ES-I3 (cell line): ENCODE measurements at regions not wholly inside any gene's neighbourhood (a gene's known extent, or its start where the extent isn't known, plus 50 kb on each side); places are given as distances from the start of the nearest gene placed in this dataset.
"Not testable (repeated sequence)": the region's sequence is repeated elsewhere in the genome, so short reads cannot be mapped to it uniquely, and the experiment has no call there.

Source experiments
- H3K36me3 ChIP-seq: 2 replicates; pipeline ENCODE4 v1.6.1; 2013; ENCODE audit warnings: mild to moderate bottlenecking, low read length, control low read depth, moderate library complexity; ENCODE audit not compliant: insufficient read depth
- H3K4me1 ChIP-seq: 2 replicates; pipeline ENCODE4 v1.6.1; 2013; ENCODE audit warnings: mild to moderate bottlenecking, control low read depth, low read length; ENCODE audit not compliant: insufficient read depth
- H3K9ac ChIP-seq: 2 replicates; pipeline ENCODE4 v1.6.1; 2013; ENCODE audit warnings: low read depth, mild to moderate bottlenecking, low read length, moderate library complexity
- H3K9me3 ChIP-seq: 2 replicates; pipeline ENCODE4 v1.6.1; 2013; ENCODE audit warnings: mild to moderate bottlenecking, low read length, moderate library complexity; ENCODE audit not compliant: control insufficient read depth, insufficient read depth

- Histone ChIP-seq H3K9ac (no peak overlapping the region), H3K36me3 (no peaks in the 10 kb centered on the region), H3K9me3 (no peaks in the 10 kb centered on the region), H3K4me1 (peaks cover 4% of the 10 kb centered on the region; the same call in 1 of the 2 replicates)
These were observed 653.1 kb downstream of the XPNPEP1 start for GRCh38 chr10:109270173-109270572.

DNA sequence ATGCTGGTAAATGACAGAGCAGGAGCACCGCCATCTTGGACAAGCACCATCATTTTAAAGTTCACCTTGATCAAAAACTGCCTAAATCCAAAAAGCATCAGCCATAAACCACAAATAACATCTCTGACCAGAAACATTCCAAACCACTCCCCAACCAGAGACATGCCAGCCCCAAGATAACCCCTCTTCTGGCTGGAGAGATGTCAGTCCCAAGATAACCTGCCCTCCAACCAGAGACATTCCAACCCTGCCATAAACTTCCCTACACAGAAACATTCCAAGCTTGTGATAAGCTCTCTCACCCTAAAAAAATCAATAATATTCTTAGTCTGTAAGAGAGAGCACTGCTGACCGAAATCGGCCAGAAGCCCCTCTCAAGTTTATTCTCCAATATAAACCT is 659.3 kb downstream of the XPNPEP1 start:
- Histone ChIP-seq H3K4me1 (no peaks in the 10 kb centered on the region), H3K9me3 (peaks cover 6% of the 10 kb centered on the region), H3K36me3 (no peaks in the 10 kb centered on the region), H3K9ac (no peak overlapping the region)

DNA sequence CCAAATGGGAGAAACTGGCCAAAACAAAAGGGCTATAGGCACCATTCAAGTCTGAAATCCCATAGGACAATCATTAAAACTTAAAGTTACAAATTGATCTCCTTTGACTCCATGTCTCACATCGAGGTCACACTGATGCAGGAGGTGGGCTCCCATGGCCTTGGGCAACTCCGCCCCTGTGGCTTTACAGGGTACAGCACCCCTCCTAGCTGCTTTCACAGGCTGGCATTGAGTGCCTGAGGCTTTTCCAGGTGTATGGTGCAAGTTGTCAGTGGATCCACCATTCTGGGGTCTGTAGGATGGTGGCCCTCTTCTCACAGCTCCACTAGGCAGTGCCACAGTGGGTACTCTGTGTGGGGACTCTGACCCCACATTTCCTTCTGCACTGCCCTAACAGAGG is 662.1 kb downstream of the XPNPEP1 start:
- no peaks in the 10 kb centered on the region for H3K36me3 ChIP-seq
- no peaks in the 10 kb centered on the region for H3K4me1 ChIP-seq
- no peak overlapping the region for H3K9ac ChIP-seq
- H3K9me3 ChIP-seq: peaks cover 6% of the 10 kb centered on the region

- Histone ChIP-seq H3K9me3 (peaks cover 6% of the 10 kb centered on the region), H3K9ac (no peak overlapping the region), H3K4me1 (no peaks in the 10 kb centered on the region), H3K36me3 (no peaks in the 10 kb centered on the region)
These were observed 664.0 kb downstream of the XPNPEP1 start for GRCh38 chr10:109259293-109259692.

GRCh38 chr10:109253306-109253705 is 670.0 kb downstream of the XPNPEP1 start:
- H3K9ac ChIP-seq: no peak overlapping the region
- H3K9me3 ChIP-seq: no peaks in the 10 kb centered on the region
- no peaks in the 10 kb centered on the region for H3K36me3 ChIP-seq
- no peaks in the 10 kb centered on the region for H3K4me1 ChIP-seq

GRCh38 chr10:109250152-109250551 is 673.2 kb downstream of the XPNPEP1 start:
- Histone ChIP-seq H3K36me3 (no peaks in the 10 kb centered on the region), H3K4me1 (no peaks in the 10 kb centered on the region), H3K9me3 (no peaks in the 10 kb centered on the region), H3K9ac (no peak overlapping the region)

GRCh38 chr10:109247814-109248213 is 675.5 kb downstream of the XPNPEP1 start:
- no peaks in the 10 kb centered on the region for H3K4me1 ChIP-seq
- no peak overlapping the region for H3K9ac ChIP-seq
- no peaks in the 10 kb centered on the region for H3K9me3 ChIP-seq
- H3K36me3 ChIP-seq: no peaks in the 10 kb centered on the region

DNA sequence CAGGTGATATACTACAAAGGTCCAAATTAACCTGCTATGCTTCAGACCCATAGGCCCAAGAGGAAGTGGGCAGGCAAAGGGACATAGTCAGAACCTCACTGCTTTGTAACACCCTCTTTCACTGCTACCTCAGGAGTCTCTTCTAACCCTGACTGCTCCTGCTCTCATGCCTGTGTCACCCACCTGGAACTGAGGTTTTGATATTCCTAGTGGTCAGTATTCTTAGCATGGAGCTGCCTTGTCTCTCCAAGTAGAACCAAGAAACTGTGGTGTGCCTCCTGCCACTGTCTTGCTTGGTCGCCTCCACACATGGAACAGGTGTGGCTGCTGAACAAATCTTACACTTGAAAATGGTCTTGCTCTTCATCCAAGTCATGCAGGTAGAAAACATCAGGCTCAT is 677.5 kb downstream of the XPNPEP1 start:
- H3K36me3 ChIP-seq: no peaks in the 10 kb centered on the region
- no peaks in the 10 kb centered on the region for H3K9me3 ChIP-seq

GRCh38 chr10:109239371-109239770 is 683.9 kb downstream of the XPNPEP1 start:
- no peaks in the 10 kb centered on the region for H3K4me1 ChIP-seq
- H3K9me3 ChIP-seq: no peaks in the 10 kb centered on the region
- H3K36me3 ChIP-seq: no peaks in the 10 kb centered on the region
- no peak overlapping the region for H3K9ac ChIP-seq

More for the DNA sequence above, 677.5 kb downstream of the XPNPEP1 start:
- Histone ChIP-seq H3K4me1 (no peaks in the 10 kb centered on the region), H3K9ac (no peak overlapping the region)

DNA sequence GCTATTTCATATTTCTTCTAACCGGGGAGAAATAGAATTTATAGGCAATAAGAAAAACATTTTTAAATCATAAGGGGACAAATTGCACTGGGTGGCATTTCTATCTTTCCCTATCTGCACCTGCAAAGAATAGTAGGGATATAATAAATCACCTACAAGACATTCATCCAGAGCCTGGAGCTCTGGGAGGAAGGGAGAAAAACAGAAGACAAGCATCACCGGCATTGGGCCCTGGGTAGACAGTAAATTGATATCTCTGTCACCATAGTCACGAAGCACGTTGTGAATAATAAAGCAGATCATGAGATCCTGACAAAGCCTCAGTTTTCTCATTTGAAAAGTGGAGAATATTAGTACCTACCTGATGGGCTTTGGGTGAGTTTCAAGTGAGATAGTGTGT is 685.6 kb downstream of the XPNPEP1 start:
- Histone ChIP-seq H3K9ac (no peak overlapping the region), H3K36me3 (no peaks in the 10 kb centered on the region), H3K4me1 (no peaks in the 10 kb centered on the region), H3K9me3 (no peaks in the 10 kb centered on the region)

DNA sequence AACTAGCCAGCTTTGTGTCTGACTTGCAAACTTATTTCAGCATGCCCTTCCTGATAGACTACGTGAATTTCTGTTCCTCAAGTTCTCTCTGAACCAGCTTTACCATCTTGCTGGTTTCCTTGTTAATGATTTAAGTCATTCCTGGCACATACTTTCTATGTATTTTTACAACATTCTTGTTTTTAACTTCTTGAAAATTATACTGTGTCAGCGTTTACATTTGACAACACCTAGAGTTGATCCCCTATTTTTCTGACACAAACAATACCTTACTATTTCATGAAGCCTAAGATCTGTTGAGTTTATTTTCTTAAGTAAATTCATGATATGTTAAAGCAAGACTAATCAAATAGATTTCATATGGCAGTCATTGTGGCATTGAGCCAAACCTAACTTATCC is 686.3 kb downstream of the XPNPEP1 start:
- Histone ChIP-seq H3K36me3 (no peaks in the 10 kb centered on the region), H3K4me1 (no peaks in the 10 kb centered on the region), H3K9ac (no peak overlapping the region), H3K9me3 (no peaks in the 10 kb centered on the region)

- not testable (repeated sequence) for H3K36me3 ChIP-seq, H3K4me1 ChIP-seq, H3K9ac ChIP-seq, H3K9me3 ChIP-seq
These were observed 699.8 kb downstream of the XPNPEP1 start for GRCh38 chr10:109223533-109223932.

GRCh38 chr10:109219935-109220605 is 703.2 kb downstream of the XPNPEP1 start:
- no peaks in the 10 kb centered on the region for H3K4me1 ChIP-seq
- no peak overlapping the region for H3K9ac ChIP-seq
- H3K36me3 ChIP-seq: no peaks in the 10 kb centered on the region
- H3K9me3 ChIP-seq: no peaks in the 10 kb centered on the region; the same call in 1 of the 2 replicates

DNA sequence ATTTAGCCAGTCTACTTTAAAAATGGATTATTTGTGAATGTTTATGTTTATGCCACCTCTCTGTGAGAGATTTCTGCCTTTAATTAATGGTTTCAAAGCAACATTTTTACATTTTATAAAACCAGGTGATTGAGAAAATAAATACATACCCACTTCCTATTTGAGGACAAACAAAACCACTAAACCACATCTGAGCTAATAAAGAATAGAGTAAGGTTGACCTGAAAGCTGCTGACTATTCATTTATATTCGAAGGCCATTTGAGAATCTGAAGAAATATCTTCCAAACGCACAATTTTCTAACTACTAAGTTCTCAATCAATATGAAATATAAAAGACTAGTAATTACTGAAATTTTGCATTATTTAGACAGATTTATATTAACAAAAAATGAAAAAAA is 705.1 kb downstream of the XPNPEP1 start:
- H3K9ac ChIP-seq: no peak overlapping the region
- no peaks in the 10 kb centered on the region for H3K4me1 ChIP-seq
- no peaks in the 10 kb centered on the region for H3K9me3 ChIP-seq
- no peaks in the 10 kb centered on the region for H3K36me3 ChIP-seq

GRCh38 chr10:109215291-109216075 is 707.8 kb downstream of the XPNPEP1 start:
- no peaks in the 10 kb centered on the region for H3K4me1 ChIP-seq
- H3K9me3 ChIP-seq: no peaks in the 10 kb centered on the region
- H3K36me3 ChIP-seq: no peaks in the 10 kb centered on the region
- no peak overlapping the region for H3K9ac ChIP-seq
